AG04449 (cell line): ENCODE measurements at regions not wholly inside any gene's neighbourhood (a gene's known extent, or its start where the extent isn't known, plus 50 kb on each side); places are given as distances from the start of the nearest gene placed in this dataset.

Source experiments
- CTCF ChIA-PET: fragments of 350-600 bp; formaldehyde crosslinking; extraction: SDS; loops from one replicate; lab custom pipeline; 2021; ENCODE audit warnings: antibody characterized with exemption; lab: Yijun Ruan, JAX
- POLR2A ChIA-PET: fragments of 400-600, 350-600 bp; formaldehyde crosslinking; extraction: SDS; loops from one replicate; lab custom pipeline; 2020; ENCODE audit warnings: antibody characterized with exemption, inconsistent platforms; lab: Yijun Ruan, JAX
- DNase-seq: peaks from one replicate; pipeline ENCODE4 v3.0.0-alpha.2; 2010; ENCODE audit warnings: low read depth, low spot score
- H3K4me3 ChIP-seq: 2 replicates; pipeline ENCODE4 v1.5.1; 2011; ENCODE audit warnings: low read depth, mild to moderate bottlenecking, control low read depth, low read length
- TF ChIP-seq, protein P1 (sequence below): IDR thresholded peaks from one replicate; pipeline ENCODE4 v1.5.1; 2011; ENCODE audit warnings: mild to moderate bottlenecking, moderate library complexity, low read length, control low read depth, inconsistent platforms; ENCODE audit not compliant: insufficient read depth; ENCODE audit errors: missing control alignments

DNA sequence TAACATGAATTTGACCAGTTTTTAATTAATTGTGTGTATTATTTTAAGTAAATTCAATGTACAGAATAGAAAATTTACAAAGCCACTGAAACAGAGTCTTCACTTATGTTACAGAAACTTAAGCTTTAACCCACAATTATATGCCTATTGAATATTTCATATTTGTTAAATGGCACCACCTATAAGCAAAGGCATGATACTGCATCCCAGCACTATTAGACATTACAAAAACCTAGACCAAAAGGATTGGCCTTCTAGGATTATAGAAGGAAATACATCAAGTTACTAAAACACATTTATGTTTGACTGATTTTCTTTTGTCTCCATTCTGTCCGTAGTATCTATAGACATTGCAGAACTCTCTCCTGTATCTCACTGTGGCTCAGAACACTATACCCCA, 578.1 kb downstream of the AJAP1 start:
- DNase-seq, result no peak
- no peak overlapping the region for H3K4me3 ChIP-seq
- ChIA-PET CTCF (no interaction called here), POLR2A (no interaction called here)
- TF ChIP-seq, protein P1, sequence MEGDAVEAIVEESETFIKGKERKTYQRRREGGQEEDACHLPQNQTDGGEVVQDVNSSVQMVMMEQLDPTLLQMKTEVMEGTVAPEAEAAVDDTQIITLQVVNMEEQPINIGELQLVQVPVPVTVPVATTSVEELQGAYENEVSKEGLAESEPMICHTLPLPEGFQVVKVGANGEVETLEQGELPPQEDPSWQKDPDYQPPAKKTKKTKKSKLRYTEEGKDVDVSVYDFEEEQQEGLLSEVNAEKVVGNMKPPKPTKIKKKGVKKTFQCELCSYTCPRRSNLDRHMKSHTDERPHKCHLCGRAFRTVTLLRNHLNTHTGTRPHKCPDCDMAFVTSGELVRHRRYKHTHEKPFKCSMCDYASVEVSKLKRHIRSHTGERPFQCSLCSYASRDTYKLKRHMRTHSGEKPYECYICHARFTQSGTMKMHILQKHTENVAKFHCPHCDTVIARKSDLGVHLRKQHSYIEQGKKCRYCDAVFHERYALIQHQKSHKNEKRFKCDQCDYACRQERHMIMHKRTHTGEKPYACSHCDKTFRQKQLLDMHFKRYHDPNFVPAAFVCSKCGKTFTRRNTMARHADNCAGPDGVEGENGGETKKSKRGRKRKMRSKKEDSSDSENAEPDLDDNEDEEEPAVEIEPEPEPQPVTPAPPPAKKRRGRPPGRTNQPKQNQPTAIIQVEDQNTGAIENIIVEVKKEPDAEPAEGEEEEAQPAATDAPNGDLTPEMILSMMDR, result no peak

DNA sequence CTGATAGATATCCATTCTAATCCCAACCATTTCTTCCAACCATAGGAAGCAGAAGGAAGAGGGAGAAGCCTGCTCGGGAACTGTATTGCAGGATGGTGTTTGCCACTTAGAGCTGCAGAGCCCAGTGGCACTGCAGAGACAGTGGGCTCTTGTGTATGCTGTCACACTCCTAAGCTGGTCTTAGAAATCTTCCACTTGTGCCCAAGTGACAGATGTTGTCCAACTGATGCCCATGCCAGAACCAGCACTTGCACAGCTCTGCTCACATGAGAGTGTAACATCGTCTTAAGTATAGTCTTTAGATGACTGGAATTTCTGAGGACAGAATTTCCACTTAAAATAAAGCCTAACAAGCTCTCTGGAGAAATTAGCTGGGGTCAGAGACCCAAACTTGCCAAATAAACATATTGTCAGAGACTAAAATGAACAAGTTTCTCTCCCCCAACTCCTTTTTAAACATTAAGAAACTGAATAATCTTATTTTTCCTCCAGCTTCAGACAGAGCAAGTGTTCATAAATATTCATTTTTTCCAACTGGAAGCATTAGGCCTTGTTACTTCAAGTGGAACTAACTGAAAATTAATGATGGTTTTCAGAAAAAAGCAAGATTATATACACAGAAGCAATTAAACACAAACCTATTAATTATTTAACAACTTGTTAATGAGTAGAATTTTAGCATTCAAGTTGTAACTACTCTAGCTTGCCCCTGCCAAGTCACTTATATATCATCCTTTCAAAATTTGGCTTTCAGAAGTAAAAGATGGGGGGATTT, 577.3 kb downstream of the AJAP1 start:
- ChIA-PET POLR2A (no interaction called here), CTCF (no interaction called here)
- no peak for DNase-seq
- TF ChIP-seq, protein P1, result no peak
- no peak overlapping the region for H3K4me3 ChIP-seq

- H3K4me3 ChIP-seq, result no peak overlapping the region
- TF ChIP-seq, protein P1, result no peak
- POLR2A ChIA-PET, result no interaction called here
- CTCF ChIA-PET, result no interaction called here
- DNase-seq, result no peak
Measured at GRCh38 chr1:5227114-5227513, 572.7 kb downstream of the AJAP1 start.

- no peak for DNase-seq
- ChIA-PET CTCF (no interaction called here), POLR2A (no interaction called here)
- H3K4me3 ChIP-seq, result no peak overlapping the region
- TF ChIP-seq, protein P1, result no peak
Measured at GRCh38 chr1:5225707-5226704, 571.6 kb downstream of the AJAP1 start.

DNA sequence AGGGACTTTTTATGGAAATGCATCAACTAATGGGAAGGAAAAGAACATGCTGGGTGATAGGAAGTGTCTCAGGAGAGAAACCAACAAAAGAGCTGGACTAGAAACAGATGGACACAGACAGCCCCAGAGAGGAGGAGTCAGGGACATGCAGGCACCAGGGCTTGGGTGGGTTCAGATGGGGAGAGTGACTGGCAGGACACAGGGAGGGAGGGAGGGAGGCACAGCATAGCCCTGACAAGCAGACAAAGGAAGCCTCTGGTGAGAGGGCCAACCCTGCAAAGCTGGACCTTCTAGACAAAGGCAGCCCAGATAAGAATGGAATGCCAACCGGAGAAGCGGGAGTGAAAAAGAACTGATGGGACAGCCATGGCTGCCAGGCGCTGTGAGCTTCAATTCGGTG, 568.8 kb downstream of the AJAP1 start:
- H3K4me3 ChIP-seq, result no peak overlapping the region
- POLR2A ChIA-PET, result no interaction called here
- TF ChIP-seq, protein P1, result no peak
- no peak for DNase-seq
- CTCF ChIA-PET, result no interaction called here

DNA sequence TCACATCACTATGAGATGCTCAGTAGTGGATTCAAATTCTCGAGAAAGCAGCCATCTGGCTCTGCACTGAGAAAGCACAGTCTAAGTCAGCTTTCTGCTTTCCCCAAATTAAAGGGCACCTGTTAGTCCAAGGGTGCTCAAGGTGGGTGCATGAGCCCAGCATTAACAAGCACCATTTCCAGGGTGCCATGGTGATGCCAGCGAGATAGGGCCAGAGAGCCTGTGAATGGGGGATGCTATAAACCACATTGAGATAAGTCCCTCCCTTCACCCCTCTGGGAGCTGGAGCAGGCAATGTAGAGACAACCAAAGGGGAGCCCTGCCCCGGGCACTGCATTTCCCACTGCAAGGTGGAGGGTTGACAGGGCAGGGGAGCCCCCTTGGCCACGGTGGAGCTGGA, 568.2 kb downstream of the AJAP1 start:
- POLR2A ChIA-PET, result no interaction called here
- DNase-seq, result no peak
- H3K4me3 ChIP-seq, result no peak overlapping the region
- TF ChIP-seq, protein P1, result no peak
- CTCF ChIA-PET, result no interaction called here
